Retina (tissue), 1 donor: ENCODE measurements at regions not wholly inside any gene's neighbourhood (a gene's known extent, or its start where the extent isn't known, plus 50 kb on each side); places are given as distances from the start of the nearest gene placed in this dataset.

Experiments
- DNase-seq: peaks from one replicate; pipeline ENCODE4 v3.0.0-alpha.2; 2016

- no peak for DNase-seq
These were observed 655.3 kb upstream of the ALCAM start for GRCh38 chr3:104711406-104711805.

DNA sequence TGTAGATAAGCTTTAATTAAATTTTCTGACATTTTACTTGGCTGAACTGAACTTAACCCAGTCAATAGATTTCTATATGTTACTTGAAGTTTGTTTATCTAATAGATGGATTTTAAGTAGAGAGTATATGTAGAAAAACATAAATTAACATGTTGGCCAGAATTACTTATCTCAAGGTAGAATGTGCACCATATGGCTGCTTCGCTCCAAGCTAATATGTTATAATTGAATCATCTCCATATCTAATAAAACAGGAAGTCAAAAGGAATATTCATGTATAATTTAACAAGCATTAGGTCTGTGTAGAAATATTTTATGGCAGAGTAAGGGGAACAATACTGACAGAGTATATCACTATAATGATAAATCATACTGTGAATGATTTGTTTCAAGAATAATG lies 650.7 kb upstream of the ALCAM start:
- no peak for DNase-seq

GRCh38 chr3:104717828-104718196 lies 648.9 kb upstream of the ALCAM start:
- DNase-seq, result no peak

- no peak for DNase-seq
These were observed 643.7 kb upstream of the ALCAM start for GRCh38 chr3:104723000-104723399.

- DNase-seq, result no peak
These were observed 635.6 kb upstream of the ALCAM start for GRCh38 chr3:104731074-104731473.

- no peak for DNase-seq
These were observed 632.1 kb upstream of the ALCAM start for GRCh38 chr3:104734627-104735026.

DNA sequence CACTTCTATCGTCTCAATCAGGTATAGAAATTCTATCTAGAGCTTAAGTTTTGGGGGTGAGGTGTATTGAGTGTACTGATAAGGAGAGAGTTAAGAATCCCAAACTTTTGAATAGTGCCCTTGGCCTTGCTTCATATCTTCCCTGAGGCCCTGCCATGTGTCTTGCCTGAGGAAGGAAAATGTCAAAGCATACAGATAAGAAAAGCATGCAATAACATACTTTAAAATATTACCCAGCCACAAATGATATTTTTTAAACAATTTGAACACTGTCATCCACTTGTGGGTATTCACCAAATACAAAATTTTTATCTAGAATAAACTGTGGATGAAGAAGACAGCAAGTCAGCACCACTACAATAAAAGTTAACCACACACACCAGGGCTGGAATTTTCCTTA lies 631.0 kb upstream of the ALCAM start:
- DNase-seq, result no peak

- no peak for DNase-seq
These were observed 628.4 kb upstream of the ALCAM start for GRCh38 chr3:104738271-104738670.

GRCh38 chr3:104740874-104741379 lies 625.8 kb upstream of the ALCAM start:
- no peak for DNase-seq

- no peak for DNase-seq
These were observed 624.7 kb upstream of the ALCAM start for GRCh38 chr3:104742044-104742443.

DNA sequence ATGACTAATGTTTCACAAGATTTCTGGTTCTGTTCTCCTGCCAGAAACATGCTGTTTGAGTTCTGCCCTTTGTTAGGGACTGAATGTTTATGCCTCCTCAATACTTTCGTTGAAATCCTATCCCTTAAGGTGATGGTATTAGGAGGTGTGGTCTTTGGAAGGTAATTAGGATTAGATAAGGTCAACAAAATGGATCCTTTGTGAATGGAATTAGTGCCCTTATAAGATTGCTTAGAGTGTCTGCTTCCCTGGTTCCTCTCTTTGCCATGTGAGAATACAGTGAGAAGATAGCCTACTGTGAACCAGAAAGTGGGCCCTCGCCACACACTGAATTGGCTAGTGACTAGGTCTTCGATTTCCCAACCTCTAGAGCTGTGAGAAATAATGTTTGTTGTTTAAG lies 621.4 kb upstream of the ALCAM start:
- DNase-seq, result no peak

GRCh38 chr3:104746056-104746455 lies 620.7 kb upstream of the ALCAM start:
- DNase-seq, result no peak

GRCh38 chr3:104750581-104750980 lies 616.1 kb upstream of the ALCAM start:
- DNase-seq, result no peak

GRCh38 chr3:104755791-104756190 lies 610.9 kb upstream of the ALCAM start:
- no peak for DNase-seq

DNA sequence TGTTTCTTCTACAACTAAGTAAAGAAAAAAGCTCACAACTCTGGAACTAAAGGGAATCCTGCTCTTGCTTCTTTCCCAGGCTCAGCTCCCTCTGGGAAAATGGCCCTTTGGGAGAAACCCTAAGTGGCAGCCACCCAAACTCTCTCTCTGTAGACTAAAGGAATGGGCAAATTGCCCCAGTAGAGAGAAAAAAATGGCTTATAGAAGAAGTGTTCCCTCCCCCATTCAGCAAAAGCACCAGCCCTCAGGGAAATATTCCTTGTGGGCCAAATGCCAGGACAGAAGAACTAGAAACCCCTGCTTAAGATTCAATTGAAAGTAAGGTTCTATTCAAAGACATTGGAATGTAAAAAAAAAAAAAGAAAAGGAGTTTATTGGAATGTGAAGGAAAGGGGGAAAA lies 603.7 kb upstream of the ALCAM start:
- DNase-seq, result no peak

- DNase-seq, result no peak
These were observed 602.2 kb upstream of the ALCAM start for GRCh38 chr3:104764496-104764895.

DNA sequence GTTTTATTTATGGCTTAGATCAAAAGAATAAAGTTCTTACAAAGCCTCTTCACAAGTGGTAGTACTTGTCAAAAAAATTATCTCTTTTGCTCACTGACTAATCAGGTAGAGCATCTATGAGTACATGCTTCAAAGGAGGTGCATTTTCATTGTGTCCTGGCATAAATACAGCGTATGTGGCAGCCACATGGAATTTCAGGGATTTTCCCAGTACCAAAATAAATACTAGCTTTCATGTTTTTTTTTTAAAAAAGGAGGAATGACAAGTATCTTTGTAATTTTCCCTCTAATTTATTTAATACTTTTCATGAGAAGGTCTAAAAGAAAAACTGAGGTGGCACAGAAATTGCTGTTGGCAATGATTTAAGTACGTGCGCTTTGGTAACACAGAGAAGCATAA lies 597.8 kb upstream of the ALCAM start:
- no peak for DNase-seq

DNA sequence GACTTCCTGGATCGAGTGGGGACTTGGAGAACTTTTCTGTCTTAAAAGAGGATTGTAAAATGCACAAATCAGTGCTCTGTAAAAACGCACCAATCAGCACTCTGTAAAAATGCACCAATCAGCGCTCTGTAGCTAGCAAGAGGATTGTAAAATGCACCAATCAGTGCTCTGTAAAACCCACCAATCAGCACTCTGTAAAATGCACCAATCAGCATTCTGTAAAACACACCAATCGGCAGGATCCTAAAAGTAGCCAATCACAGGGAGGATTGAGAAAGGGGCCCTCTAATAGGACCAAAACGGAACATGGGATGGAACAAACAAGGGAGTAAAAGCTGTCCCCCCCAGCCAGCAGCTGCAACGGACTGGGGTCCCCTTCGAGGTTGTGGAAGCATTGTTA lies 587.4 kb upstream of the ALCAM start:
- no peak for DNase-seq

GRCh38 chr3:104781112-104781511 lies 585.6 kb upstream of the ALCAM start:
- DNase-seq, result no peak

- no peak for DNase-seq
These were observed 580.8 kb upstream of the ALCAM start for GRCh38 chr3:104785947-104786346.

- no peak for DNase-seq
These were observed 579.4 kb upstream of the ALCAM start for GRCh38 chr3:104787306-104787705.

DNA sequence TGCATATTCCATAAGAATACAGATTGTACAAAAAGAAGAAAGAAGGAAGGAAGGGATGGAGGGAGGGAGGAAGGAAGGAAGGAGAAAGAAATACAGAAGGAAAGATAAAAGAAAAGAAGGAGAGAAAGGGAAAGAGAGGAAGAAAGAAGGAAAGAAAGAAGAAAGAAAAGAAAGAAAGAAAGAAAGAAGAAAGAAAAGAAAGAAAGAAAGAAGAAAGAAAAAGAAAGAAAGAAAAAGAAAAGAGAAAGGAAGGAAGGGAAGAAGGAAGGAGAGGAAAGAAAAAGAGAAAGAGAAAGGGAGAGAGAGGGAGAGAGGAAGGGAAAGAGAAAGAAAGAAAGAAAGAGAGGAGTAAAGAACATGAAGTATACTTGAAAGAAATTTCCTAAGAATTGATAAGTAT lies 577.9 kb upstream of the ALCAM start:
- no peak for DNase-seq

DNA sequence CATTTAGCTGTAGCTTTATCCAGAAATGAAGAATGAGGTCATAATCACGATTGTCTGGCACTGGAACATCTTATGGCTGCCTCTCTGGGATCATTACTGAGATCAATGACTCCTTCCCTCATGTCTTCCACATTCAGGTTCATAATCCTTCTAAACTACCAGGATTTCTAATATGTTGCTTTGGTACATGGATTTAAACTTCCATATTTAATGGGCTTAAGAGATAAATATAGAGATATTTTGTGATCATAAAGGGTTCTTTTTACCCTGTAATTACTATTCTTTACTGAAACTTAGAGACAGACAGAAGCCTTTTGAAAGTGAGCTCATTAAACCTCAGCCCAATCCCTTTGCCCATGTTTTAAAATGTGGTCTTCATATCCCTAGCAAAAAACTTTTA lies 575.4 kb upstream of the ALCAM start:
- DNase-seq, result no peak

GRCh38 chr3:104796556-104796955 lies 570.2 kb upstream of the ALCAM start:
- DNase-seq, result no peak

- DNase-seq, result no peak
These were observed 561.7 kb upstream of the ALCAM start for GRCh38 chr3:104805042-104805441.

DNA sequence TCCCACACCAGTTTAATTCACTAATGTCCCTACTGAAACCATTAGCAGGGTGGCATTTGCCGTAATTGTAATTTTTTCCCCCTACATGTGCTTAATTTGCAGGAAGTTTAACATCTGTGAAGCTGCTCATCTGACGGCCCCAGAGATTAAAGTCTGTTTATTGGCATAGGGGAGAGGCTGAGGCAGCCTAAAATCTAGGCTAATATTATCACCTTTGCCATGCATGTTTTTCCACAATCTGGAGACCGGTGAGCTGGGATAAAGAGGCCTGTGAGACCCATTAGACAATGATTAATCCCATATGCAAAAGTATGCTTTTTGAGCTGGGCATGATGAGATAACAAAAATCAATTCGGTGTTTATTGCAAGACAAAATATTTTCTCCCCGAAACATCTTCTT lies 561.2 kb upstream of the ALCAM start:
- no peak for DNase-seq
